Activated CD4-positive, alpha-beta T cell treated with anti-CD3 and anti-CD28 coated beads, Interleukin-2, amount 10 ng/mL, durations not matched to agents 24 days and 14 days (primary cell): ENCODE measurements at regions not wholly inside any gene's neighbourhood (a gene's known extent, or its start where the extent isn't known, plus 50 kb on each side); places are given as distances from the start of the nearest gene placed in this dataset.
"Not testable (repeated sequence)": the region's sequence is repeated elsewhere in the genome, so short reads cannot be mapped to it uniquely, and the experiment has no call there.

ENCODE experiments used
- DNase-seq: peaks from one replicate; pipeline ENCODE4 v3.0.0; 2022
- H3K27ac Mint-ChIP-seq: one replicate; pipeline ENCODE4 v1.8.0; 2022; ENCODE audit warnings: mild to moderate bottlenecking, mixed read lengths
- H3K27me3 Mint-ChIP-seq: one replicate; pipeline ENCODE4 v1.8.0; 2022; ENCODE audit warnings: mixed read lengths
- H3K36me3 Mint-ChIP-seq: one replicate; pipeline ENCODE4 v1.8.0; 2022; ENCODE audit warnings: low read depth, mild to moderate bottlenecking, mixed read lengths
- H3K4me1 Mint-ChIP-seq: one replicate; pipeline ENCODE4 v1.8.0; 2021; ENCODE audit warnings: mixed read lengths
- H3K4me3 Mint-ChIP-seq: one replicate; pipeline ENCODE4 v1.8.0; 2022; ENCODE audit warnings: mild to moderate bottlenecking, moderate library complexity, mixed read lengths
- H3K9me3 Mint-ChIP-seq: one replicate; pipeline ENCODE4 v1.8.0; 2021; ENCODE audit warnings: mixed read lengths
- intact Hi-C: fragments of 100-400 bp; cut with micrococcal nuclease; formaldehyde crosslinking; loops from one replicate; pipeline ENCODE4 v1.15.1; 2023

DNA sequence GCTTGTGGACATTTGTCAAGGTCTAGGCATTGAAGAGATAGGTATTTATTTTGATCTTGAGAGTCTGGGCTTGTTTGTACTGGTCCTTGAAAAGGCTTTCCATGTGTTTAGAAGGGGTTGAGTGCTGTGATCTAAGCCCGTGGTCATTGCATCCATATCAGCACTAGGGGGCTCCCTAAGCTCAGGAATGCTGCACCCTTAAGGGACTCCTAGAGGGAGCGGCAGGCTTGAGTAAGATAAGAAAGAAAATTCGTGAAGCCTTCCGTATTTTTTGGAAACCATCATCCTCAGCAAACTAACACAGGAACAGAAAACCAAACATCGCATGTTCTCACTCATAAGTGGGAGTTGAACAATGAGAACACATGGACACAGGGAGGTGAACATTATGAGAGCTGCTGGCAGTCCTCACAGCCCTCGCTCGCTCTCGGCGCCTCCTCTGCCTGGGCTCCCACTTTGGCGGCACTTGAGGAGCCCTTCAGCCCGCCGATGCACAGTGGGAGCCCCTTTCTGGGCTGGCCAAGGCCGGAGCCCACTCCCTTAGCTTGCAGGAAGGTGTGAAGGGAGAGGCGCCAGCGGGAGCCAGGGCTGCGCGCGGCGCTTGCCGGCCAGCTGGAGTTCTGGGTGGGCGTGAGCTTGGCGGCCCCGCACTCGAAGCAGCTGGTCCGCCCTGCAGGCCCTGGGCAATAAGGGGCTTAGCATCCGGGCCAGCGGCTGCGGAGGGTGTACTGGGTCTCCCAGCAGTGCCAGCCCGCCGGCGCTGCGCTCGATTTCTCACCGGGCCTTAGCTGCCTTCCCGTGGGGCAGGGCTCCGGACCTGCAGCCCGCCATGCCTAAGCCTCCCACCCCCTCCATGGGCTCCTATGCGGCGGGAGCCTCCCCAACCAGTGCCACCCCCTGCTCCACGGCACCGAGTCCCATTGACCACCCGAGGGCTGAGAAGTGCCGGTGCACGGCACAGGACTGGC lies 201.2 kb upstream of the PCDH18 start:
- H3K4me1 Mint-ChIP-seq, DNase-seq, H3K27me3 Mint-ChIP-seq, H3K36me3 Mint-ChIP-seq, H3K27ac Mint-ChIP-seq, H3K9me3 Mint-ChIP-seq, intact Hi-C loops, H3K4me3 Mint-ChIP-seq: not testable (repeated sequence)

DNA sequence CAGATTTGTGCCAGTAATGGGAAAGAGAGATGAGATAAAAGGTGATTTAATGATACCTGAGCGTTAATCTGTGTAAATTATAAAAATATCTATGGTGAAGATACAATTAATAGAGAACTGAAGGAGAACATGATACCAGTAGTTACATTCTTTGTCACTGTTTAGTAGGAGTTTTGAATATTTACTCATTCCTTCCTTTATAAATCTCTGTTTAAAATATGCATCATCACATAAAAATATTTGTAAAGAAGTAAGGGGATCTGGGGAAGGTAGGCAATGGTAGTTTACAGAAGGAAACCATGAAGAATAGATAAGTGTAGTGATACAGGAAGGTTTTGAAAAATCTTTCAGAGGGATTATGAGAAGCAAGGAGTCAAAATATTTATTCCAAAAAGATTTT lies 190.6 kb upstream of the PCDH18 start:
- intact Hi-C loops, result no loop called here
- Mint-ChIP-seq H3K36me3 (no peaks in the 10 kb centered on the region), H3K4me1 (no peaks in the 10 kb centered on the region), H3K27me3 (no peaks in the 10 kb centered on the region), H3K27ac (no peak overlapping the region), H3K4me3 (no peak overlapping the region), H3K9me3 (no peaks in the 10 kb centered on the region)
- DNase-seq, result no peak

DNA sequence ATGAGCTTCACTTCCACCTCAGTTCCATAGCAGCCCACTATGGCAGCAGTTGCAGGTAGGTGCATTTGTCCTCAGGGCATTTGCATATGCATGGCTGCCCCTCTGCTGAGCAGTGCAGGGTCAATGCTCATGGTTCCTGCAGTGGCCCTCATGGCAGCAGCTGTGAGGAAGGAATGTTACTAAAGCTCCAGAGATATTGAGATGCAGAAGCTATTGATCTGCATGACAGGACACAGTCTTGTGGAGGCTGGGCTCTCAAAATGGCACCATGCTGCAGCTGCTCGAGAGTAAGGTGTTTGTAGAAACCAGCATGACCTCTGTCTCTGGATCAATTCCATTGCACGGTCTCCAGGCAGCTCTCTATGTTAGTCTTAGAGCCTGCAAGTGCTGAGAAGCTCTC lies 179.2 kb upstream of the PCDH18 start:
- Mint-ChIP-seq H3K36me3 (no peaks in the 10 kb centered on the region), H3K27me3 (no peaks in the 10 kb centered on the region), H3K27ac (no peak overlapping the region), H3K4me1 (no peaks in the 10 kb centered on the region), H3K9me3 (peaks cover 3% of the 10 kb centered on the region), H3K4me3 (no peak overlapping the region)
- no peak for DNase-seq
- intact Hi-C loops, result no loop called here

DNA sequence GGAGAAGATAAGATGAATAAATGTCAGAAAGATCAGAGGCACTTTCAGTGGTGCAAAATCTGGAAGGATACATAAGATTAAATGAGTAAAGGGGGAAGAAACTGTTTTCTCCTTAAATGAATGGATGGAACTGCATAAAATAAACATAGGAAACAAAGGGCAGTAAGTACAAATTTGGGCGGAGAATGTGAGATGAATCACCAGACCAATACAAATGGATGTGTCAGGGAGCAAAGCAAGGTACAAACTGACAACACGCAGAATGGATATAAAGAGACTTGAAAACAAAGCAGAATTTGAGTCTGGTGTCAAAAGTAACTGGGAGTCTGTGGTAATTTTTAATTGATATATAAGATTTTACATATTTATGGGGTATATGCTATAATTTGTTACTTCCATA lies 175.3 kb upstream of the PCDH18 start:
- no peaks in the 10 kb centered on the region for H3K27me3 Mint-ChIP-seq
- H3K36me3 Mint-ChIP-seq, result no peaks in the 10 kb centered on the region
- H3K27ac Mint-ChIP-seq, result no peak overlapping the region
- intact Hi-C loops, result no loop called here
- no peak for DNase-seq
- no peaks in the 10 kb centered on the region for H3K4me1 Mint-ChIP-seq
- peaks cover 3% of the 10 kb centered on the region for H3K9me3 Mint-ChIP-seq
- H3K4me3 Mint-ChIP-seq, result no peak overlapping the region

DNA sequence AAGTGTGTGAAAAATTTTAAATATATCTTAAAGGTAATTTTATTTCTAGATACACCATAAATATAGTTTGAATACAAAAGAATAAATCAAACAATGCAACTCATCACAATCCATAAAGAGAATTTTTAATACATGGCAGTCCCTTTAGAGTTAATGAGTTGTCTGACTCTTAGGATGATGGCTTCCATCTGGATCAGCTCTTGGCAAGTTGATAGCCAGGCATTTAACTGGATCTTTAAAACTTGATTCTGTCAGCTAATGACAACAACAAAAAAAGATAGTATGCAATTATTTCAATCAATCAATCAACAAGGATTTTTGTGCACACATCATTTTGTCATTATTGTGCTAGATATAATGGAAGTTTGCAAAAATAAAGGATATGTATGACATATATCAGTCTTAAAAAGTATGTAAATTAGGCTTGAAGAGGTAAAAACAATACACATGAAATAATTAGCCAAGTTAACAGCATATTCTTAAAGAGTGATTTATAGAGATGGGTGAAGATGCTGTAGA lies 174.9 kb upstream of the PCDH18 start:
- no peaks in the 10 kb centered on the region for H3K4me1 Mint-ChIP-seq
- peaks cover 3% of the 10 kb centered on the region for H3K9me3 Mint-ChIP-seq
- H3K36me3 Mint-ChIP-seq, result no peaks in the 10 kb centered on the region
- H3K27ac Mint-ChIP-seq, result no peak overlapping the region
- intact Hi-C loops, result no loop called here
- no peaks in the 10 kb centered on the region for H3K27me3 Mint-ChIP-seq
- no peak overlapping the region for H3K4me3 Mint-ChIP-seq
- DNase-seq, result no peak

DNA sequence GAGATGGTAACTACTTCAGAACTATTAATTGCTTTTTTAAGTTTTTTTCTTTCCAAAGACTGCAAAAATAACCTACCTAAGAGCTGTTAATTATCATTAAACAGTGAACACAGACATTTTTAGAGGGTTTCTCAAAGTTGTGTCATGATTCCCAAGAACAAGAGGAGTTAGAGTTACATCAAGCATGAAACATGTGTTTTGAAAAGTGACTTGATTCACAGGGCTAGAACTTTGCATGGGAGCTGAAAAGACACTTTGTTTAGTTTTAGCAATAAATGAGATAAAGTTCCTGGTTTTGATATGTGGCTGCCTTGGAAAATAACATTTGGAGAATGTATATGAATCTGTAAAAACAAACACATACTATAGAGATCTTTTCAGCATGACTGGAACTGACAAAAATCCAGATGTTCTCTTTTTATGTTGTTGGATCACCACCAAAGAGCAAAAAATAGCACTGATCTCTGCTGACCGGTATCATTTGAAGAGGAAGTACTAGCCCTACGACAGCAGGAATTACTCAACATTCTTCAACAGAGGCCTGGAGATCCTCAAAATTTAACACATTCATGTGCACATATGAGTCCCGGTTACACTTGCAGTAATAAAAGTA lies 173.0 kb upstream of the PCDH18 start:
- Mint-ChIP-seq H3K27ac (no peak overlapping the region), H3K9me3 (no peaks in the 10 kb centered on the region), H3K27me3 (no peaks in the 10 kb centered on the region), H3K4me3 (no peak overlapping the region), H3K36me3 (no peaks in the 10 kb centered on the region), H3K4me1 (no peaks in the 10 kb centered on the region)
- intact Hi-C loops, result no loop called here
- DNase-seq, result no peak

DNA sequence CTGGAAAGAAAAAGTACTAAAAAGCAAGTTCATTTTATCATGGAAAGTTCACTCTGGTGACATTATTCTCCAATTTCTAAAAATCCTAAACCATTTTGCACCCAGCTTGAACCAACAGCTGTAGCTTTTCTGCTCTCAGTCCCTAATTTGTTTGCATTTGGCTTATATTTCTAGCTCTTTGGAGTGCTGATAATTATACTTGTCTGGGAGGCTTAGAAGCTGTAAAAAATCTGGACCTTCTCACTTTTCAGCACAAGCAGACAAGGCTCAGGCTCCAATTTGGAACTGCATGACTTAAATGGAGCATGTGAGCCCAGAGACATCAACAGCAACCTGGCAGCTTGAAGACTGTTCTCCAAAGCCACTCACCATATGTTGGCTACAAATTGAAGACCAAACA lies 170.9 kb upstream of the PCDH18 start:
- DNase-seq, result no peak
- H3K27me3 Mint-ChIP-seq, result no peaks in the 10 kb centered on the region
- no peaks in the 10 kb centered on the region for H3K4me1 Mint-ChIP-seq
- H3K4me3 Mint-ChIP-seq, result no peak overlapping the region
- no peaks in the 10 kb centered on the region for H3K36me3 Mint-ChIP-seq
- no peaks in the 10 kb centered on the region for H3K9me3 Mint-ChIP-seq
- H3K27ac Mint-ChIP-seq, result no peak overlapping the region
- intact Hi-C loops, result no loop called here

DNA sequence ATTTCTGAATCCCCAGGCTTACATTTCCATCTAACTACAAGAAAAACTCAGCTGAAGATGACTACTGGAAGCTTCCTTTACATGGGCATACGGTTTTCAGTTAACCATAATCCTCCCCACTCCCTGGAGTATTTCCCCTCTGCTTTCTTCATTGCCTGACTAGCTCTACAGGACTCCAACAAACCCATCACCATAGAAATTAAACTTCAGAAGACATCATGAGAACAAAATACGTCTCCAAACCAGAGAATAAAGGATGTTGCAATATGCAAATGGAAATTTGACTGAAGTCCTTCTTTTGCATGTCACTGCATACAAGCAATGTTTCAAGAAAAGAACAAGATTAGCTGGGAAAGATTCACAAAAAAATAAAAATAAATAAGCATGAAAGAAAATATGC lies 170.2 kb upstream of the PCDH18 start:
- intact Hi-C loops, result no loop called here
- Mint-ChIP-seq H3K4me3 (no peak overlapping the region), H3K36me3 (no peaks in the 10 kb centered on the region)

DNA sequence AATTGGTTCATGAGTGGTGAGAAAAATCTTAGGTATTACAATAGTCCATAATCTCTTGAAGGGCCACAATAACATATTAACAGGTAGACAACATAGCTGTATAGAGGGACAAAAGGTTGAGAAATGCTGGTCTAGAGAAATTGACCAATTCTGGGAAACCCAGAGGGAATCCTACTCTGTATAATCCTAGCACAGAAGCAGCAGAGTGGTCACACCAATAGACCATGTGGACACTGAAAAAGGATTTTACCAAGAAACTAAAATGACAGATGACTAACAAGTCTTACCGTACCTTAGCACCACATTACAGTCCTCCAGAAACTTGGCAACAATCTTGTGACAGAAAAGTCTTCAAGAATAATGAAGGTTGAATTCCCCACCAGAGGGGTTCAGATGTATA lies 169.1 kb upstream of the PCDH18 start:
- no peaks in the 10 kb centered on the region for H3K9me3 Mint-ChIP-seq
- H3K27me3 Mint-ChIP-seq, result no peaks in the 10 kb centered on the region
- H3K4me3 Mint-ChIP-seq, result no peak overlapping the region
- DNase-seq, result no peak
- intact Hi-C loops, result no loop called here
- H3K27ac Mint-ChIP-seq, result no peak overlapping the region
- no peaks in the 10 kb centered on the region for H3K36me3 Mint-ChIP-seq
- H3K4me1 Mint-ChIP-seq, result no peaks in the 10 kb centered on the region

More for the DNA sequence above, 170.2 kb upstream of the PCDH18 start:
- no peak overlapping the region for H3K27ac Mint-ChIP-seq
- no peaks in the 10 kb centered on the region for H3K9me3 Mint-ChIP-seq
- DNase-seq, result no peak
- H3K4me1 Mint-ChIP-seq, result no peaks in the 10 kb centered on the region
- no peaks in the 10 kb centered on the region for H3K27me3 Mint-ChIP-seq

DNA sequence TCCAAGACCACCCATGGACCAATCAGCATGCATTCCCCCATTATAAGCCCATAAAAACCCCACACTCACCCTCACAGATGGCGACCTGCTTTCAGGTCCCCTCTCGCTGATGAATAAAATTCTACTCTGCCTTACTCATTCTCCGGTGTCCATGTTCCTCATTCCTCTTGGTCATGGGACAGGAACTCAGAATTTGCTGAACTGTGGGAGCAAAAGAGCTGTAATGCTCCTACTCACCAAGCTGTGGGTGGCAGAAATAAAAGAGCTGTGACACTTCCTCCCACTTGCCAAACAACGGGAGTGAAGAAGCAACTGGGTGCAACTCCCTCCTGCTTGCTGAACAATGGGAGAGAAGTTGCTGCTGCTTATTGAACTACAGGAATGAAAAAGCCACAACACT lies 168.5 kb upstream of the PCDH18 start:
- intact Hi-C loops, result no loop called here
- Mint-ChIP-seq H3K36me3 (no peaks in the 10 kb centered on the region), H3K27me3 (no peaks in the 10 kb centered on the region), H3K4me1 (no peaks in the 10 kb centered on the region), H3K4me3 (no peak overlapping the region), H3K9me3 (no peaks in the 10 kb centered on the region), H3K27ac (no peak overlapping the region)
- no peak for DNase-seq

DNA sequence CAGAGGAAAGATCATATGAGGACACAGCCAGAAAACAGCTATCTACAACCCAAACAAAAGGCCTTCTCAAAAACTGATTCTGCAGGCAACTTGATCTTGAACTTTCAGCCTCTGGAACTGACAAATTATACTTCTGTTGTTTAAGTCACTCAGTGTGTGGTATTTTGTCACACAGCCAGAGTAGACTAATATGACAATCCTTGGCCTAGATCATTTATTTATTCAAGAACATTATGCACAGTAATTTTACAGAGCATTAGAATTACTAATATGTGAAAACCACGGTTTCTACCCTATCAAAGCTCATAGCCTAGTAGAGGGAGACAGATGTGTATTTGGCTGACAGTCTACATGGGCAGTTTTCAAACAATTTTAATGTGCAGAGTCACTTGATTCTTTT lies 167.8 kb upstream of the PCDH18 start:
- Mint-ChIP-seq H3K27me3 (no peaks in the 10 kb centered on the region), H3K36me3 (no peaks in the 10 kb centered on the region), H3K4me1 (no peaks in the 10 kb centered on the region), H3K4me3 (no peak overlapping the region), H3K27ac (no peak overlapping the region), H3K9me3 (no peaks in the 10 kb centered on the region)
- DNase-seq, result no peak
- intact Hi-C loops, result no loop called here

DNA sequence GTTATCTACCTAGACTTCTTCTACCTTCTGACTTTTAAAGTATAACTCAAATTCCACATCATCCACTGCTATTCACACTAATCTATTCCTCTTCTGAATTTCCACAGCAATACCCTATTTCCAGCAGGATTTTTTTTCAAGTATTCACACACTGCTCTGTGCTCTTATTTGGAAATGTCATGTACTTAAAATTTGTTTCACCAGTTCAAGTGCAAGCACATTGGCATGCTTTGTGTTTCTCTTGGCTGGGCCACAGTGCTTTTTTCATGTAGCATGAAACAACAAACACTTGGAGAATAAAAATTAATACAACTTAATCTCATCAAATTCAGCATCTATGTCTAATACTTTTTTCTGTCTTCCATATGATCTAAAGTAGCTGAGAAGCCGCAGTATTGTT lies 161.8 kb upstream of the PCDH18 start:
- intact Hi-C loops, result no loop called here
- no peak for DNase-seq
- H3K27ac Mint-ChIP-seq, result no peak overlapping the region
- H3K4me3 Mint-ChIP-seq, result no peak overlapping the region
- no peaks in the 10 kb centered on the region for H3K9me3 Mint-ChIP-seq
- no peaks in the 10 kb centered on the region for H3K27me3 Mint-ChIP-seq
- H3K4me1 Mint-ChIP-seq, result no peaks in the 10 kb centered on the region
- no peaks in the 10 kb centered on the region for H3K36me3 Mint-ChIP-seq

DNA sequence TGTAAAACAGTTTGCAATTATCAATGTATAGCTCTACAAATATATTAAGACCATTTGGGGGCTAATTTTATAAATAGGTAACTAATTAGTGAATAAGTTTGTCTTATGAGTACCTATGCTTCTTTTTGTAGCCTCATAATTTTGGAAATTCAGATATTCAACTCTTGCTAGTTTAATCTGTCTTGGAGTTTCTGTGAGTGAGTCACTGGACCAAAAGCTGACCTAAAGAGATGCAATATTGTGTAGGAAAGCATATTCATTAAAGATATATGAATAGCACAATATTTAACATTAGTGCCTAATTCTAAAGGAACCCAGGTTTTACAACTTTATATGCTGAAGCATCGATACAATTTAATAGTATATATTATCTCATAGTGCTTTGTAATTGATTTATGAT lies 161.3 kb upstream of the PCDH18 start:
- intact Hi-C loops, result no loop called here
- Mint-ChIP-seq H3K27ac (no peak overlapping the region), H3K9me3 (no peaks in the 10 kb centered on the region), H3K4me1 (no peaks in the 10 kb centered on the region), H3K27me3 (no peaks in the 10 kb centered on the region), H3K36me3 (no peaks in the 10 kb centered on the region), H3K4me3 (no peak overlapping the region)
- no peak for DNase-seq

DNA sequence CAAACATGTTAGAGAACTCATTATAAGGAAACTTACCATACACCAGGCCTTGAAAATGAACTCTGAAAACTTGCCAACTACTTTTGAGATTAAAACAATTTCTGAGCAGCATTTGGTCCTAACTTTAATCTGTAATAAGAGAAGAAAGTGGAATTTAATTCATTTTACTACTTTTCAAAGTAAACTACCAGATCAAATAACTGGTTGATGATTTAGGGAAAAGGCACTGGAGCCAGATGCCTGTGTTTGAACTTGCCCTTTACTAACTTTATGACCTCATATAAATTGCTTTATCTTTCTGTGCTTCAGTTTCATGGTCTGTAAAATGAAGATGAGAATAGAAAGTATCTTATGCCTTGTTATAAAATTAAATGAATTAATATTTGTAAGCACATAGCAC lies 159.9 kb upstream of the PCDH18 start:
- H3K27ac Mint-ChIP-seq, result no peak overlapping the region
- no peaks in the 10 kb centered on the region for H3K4me1 Mint-ChIP-seq
- no peaks in the 10 kb centered on the region for H3K27me3 Mint-ChIP-seq
- DNase-seq, result no peak
- no peak overlapping the region for H3K4me3 Mint-ChIP-seq
- no peaks in the 10 kb centered on the region for H3K36me3 Mint-ChIP-seq
- intact Hi-C loops, result no loop called here
- no peaks in the 10 kb centered on the region for H3K9me3 Mint-ChIP-seq
